GM12873 (cell line): ENCODE measurements at regions not wholly inside any gene's neighbourhood (a gene's known extent, or its start where the extent isn't known, plus 50 kb on each side); places are given as distances from the start of the nearest gene placed in this dataset.

Experiments used
- CTCF ChIP-seq: IDR thresholded peaks from 2 replicates; pipeline ENCODE4 v1.5.1; 2012; ENCODE audit warnings: low read depth, mild to moderate bottlenecking, moderate library complexity, low read length, control low read depth; ENCODE audit not compliant: insufficient read depth; ENCODE audit errors: missing control alignments

GRCh38 chr21:30027986-30028385 lies 88.2 kb upstream of the GRIK1 start:
- no peak for TF ChIP-seq CTCF

- no peak for TF ChIP-seq CTCF
Observed at GRCh38 chr21:30014886-30015285, 75.1 kb upstream of the GRIK1 start.

GRCh38 chr21:29991624-29992023 lies 51.8 kb upstream of the GRIK1 start:
- TF ChIP-seq CTCF, result no peak

- TF ChIP-seq CTCF, result no peak
Observed at GRCh38 chr21:29989634-29990234, 49.9 kb upstream of the GRIK1 start.
